Activated gamma-delta T cell treated with Interleukin-2 at 50 U/mL for 16 hours (primary cell): ENCODE measurements at regions not wholly inside any gene's neighbourhood (a gene's known extent, or its start where the extent isn't known, plus 50 kb on each side); places are given as distances from the start of the nearest gene placed in this dataset.

Experiments used
- DNase-seq: peaks from one replicate; pipeline ENCODE4 v3.0.0-alpha.2; 2020

GRCh38 chr19:34305221-34306083 lies 51.1 kb downstream of the GARRE1 start:
- no peak for DNase-seq

- DNase-seq: no peak
Observed at GRCh38 chr19:34306213-34306661, 51.9 kb downstream of the GARRE1 start.

DNA sequence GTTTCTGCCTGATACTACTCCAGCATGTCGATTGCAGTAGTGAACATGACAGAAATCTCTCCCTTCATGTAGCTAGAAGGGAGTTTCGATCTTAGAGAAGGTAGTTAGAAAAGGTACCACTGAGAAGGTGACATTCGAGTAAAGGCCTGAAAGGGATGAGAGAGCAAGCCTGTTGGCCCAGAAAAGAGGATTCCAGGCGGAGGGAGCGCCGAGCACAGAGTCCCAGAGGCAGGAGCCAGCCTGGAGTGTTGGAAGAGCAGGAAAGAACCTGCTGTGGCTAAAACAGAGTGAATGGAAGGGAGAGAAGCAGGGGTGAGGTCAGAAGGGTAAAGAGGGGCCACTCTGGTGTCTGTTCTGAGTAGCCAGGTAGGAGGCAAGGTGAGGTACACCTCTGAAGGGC lies 52.5 kb downstream of the GARRE1 start:
- DNase-seq: no peak

GRCh38 chr19:34308381-34309367 lies 54.3 kb downstream of the GARRE1 start:
- peak; percentile 11 for DNase-seq

DNA sequence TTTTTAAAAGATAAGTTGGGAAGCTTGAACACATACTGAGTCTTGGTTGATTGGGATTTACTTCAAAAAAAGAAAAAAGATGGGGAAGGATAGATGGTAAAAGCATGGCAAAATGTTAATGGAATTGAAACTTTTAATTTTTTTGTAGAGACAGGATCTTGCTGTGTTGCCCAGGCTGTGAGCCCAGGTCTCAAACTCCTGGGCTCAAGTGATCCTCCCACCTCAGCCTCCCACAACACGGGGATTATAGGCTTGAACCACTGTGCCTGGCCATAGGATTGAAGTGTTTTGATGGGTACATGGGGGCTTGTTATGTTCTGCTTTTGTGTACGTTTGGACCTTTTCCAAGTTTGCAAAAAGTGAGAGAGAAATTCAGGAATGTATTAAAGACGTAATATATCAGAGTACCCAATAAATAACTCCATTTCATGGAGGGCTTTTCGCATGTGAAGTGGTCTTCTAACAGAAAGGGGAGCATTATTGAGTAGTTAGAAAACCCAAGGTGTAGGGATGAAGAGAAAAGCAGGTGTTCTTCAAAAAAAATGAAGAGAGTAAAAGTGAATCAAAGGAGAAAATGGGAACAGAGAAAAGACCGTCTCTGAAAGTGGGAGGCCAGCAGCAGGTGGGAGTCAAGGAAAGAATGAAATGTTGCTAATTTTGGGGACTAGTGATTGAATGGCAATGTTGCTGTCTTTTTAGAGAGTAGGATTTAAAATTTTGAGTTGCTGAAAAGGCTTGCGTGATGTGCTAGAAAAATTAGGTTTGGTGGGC lies 55.2 kb downstream of the GARRE1 start:
- no peak for DNase-seq

DNA sequence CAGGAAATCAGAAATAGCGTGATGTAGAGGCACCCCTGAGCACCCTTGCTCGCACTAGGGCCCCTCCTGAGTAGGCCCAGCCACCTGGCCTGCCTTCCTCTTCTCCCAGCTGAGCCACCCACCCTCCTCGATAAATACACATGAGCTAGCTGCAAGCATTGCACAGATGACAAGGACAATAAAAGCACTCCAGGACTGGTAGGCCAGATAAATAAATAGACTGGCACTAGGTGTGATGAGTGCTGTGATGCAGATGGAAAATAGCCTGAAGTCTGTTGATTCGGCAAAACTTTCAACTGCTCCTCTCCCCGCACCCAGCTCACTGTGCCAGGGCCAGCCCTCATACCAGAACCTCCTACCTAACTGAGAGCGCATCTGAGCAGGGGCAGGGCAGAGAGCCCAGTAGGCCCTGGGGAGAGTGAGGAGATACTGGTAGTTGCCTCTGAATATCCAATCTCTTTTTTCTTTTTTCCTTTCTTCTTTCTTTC lies 54.5 kb upstream of the GPI start:
- DNase-seq: no peak

DNA sequence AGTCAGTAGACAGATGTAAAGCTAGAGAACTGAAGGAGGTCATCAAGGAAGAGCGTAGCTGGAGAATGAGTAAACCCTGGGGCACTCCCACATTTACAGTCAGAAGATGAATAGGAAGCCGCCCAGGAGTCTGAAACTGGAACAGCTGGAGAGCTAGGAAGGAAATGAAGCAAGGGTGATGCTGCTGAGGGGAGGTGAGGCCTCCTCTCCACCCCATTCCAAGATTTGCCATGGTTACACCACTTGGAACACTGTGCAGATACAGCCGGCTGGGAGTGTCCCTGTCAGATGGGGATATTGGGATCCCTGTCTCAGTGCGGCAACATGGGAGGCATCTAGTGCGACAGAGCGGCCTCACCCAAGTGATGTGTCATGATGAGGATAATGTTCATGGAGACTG lies 51.8 kb upstream of the GPI start:
- no peak for DNase-seq

GRCh38 chr19:34314437-34315313 lies 50.3 kb upstream of the GPI start:
- no peak for DNase-seq
